Osteocyte (in vitro differentiated cells): ENCODE measurements at regions not wholly inside any gene's neighbourhood (a gene's known extent, or its start where the extent isn't known, plus 50 kb on each side); places are given as distances from the start of the nearest gene placed in this dataset.

Experiments used
- DNase-seq: peaks from one replicate; pipeline ENCODE4 v3.0.0; 2021; ENCODE audit warnings: mixed read lengths; ENCODE audit not compliant: unreplicated experiment; ENCODE audit errors: extremely low spot score
- H3K27ac Mint-ChIP-seq: one replicate; pipeline ENCODE4 v1.8.0; 2021; ENCODE audit warnings: mild to moderate bottlenecking, mixed read lengths; ENCODE audit not compliant: unreplicated experiment
- H3K27me3 Mint-ChIP-seq: one replicate; pipeline ENCODE4 v1.8.0; 2021; ENCODE audit warnings: mixed read lengths; ENCODE audit not compliant: unreplicated experiment
- H3K36me3 Mint-ChIP-seq: one replicate; pipeline ENCODE4 v1.8.0; 2021; ENCODE audit warnings: mixed read lengths; ENCODE audit not compliant: unreplicated experiment
- H3K4me1 Mint-ChIP-seq: one replicate; pipeline ENCODE4 v1.8.0; 2021; ENCODE audit warnings: mixed read lengths; ENCODE audit not compliant: unreplicated experiment
- H3K4me3 Mint-ChIP-seq: one replicate; pipeline ENCODE4 v1.8.0; 2021; ENCODE audit warnings: mild to moderate bottlenecking, moderate library complexity, mixed read lengths; ENCODE audit not compliant: unreplicated experiment
- H3K9me3 Mint-ChIP-seq: one replicate; pipeline ENCODE4 v1.8.0; 2021; ENCODE audit warnings: mixed read lengths; ENCODE audit not compliant: unreplicated experiment
- CTCF ChIP-seq: fragments of 200-600 bp; sonication (generic); IDR thresholded peaks from 2 replicates; pipeline ENCODE4 v1.5.0; 2021; ENCODE audit warnings: antibody characterized with exemption, mild to moderate bottlenecking, moderate library complexity

GRCh38 chr21:22409571-22409970, 1411.4 kb downstream of the NCAM2 start:
- DNase-seq: no peak

GRCh38 chr21:22416555-22416954, 1418.3 kb downstream of the NCAM2 start:
- no peak for TF ChIP-seq CTCF
- Mint-ChIP-seq H3K4me3 (no peak overlapping the region), H3K27ac (no peak overlapping the region), H3K36me3 (no peaks in the 10 kb centered on the region), H3K27me3 (peaks cover under 1% of the 10 kb centered on the region), H3K9me3 (peaks cover 8% of the 10 kb centered on the region), H3K4me1 (peaks cover 11% of the 10 kb centered on the region)
- DNase-seq: no peak

More at GRCh38 chr21:22409571-22409970, 1411.4 kb downstream of the NCAM2 start:
- no peak overlapping the region for H3K4me3 Mint-ChIP-seq
- H3K9me3 Mint-ChIP-seq: peaks cover 22% of the 10 kb centered on the region
- peaks cover 2% of the 10 kb centered on the region for H3K27me3 Mint-ChIP-seq
- no peak overlapping the region for H3K27ac Mint-ChIP-seq
- H3K36me3 Mint-ChIP-seq: no peaks in the 10 kb centered on the region
- H3K4me1 Mint-ChIP-seq: peaks cover 6% of the 10 kb centered on the region
- TF ChIP-seq CTCF: no peak

- no peaks in the 10 kb centered on the region for H3K27me3 Mint-ChIP-seq
- no peaks in the 10 kb centered on the region for H3K9me3 Mint-ChIP-seq
- H3K4me3 Mint-ChIP-seq: no peak overlapping the region
- DNase-seq: no peak
- H3K4me1 Mint-ChIP-seq: no peaks in the 10 kb centered on the region
- H3K27ac Mint-ChIP-seq: no peak overlapping the region
- H3K36me3 Mint-ChIP-seq: no peaks in the 10 kb centered on the region
- TF ChIP-seq CTCF: no peak
These were observed 1423.4 kb downstream of the NCAM2 start for GRCh38 chr21:22421416-22422180.

- TF ChIP-seq CTCF: peak; percentile 7
- no peak overlapping the region for H3K4me3 Mint-ChIP-seq
- H3K4me1 Mint-ChIP-seq: peaks cover 3% of the 10 kb centered on the region
- H3K27ac Mint-ChIP-seq: no peak overlapping the region
- no peaks in the 10 kb centered on the region for H3K27me3 Mint-ChIP-seq
- DNase-seq: no peak
- H3K36me3 Mint-ChIP-seq: no peaks in the 10 kb centered on the region
- H3K9me3 Mint-ChIP-seq: peaks cover 8% of the 10 kb centered on the region
These were observed 1440.3 kb downstream of the NCAM2 start for GRCh38 chr21:22438428-22439086.

- Mint-ChIP-seq H3K9me3 (peaks cover 15% of the 10 kb centered on the region), H3K4me1 (peaks cover 4% of the 10 kb centered on the region), H3K4me3 (no peak overlapping the region), H3K27ac (no peak overlapping the region), H3K27me3 (no peaks in the 10 kb centered on the region), H3K36me3 (no peaks in the 10 kb centered on the region)
- TF ChIP-seq CTCF: no peak
- DNase-seq: no peak
These were observed 1446.8 kb downstream of the NCAM2 start for GRCh38 chr21:22444990-22445389.
